ENCODE measurements at regions not wholly inside any gene's neighbourhood (a gene's known extent, or its start where the extent isn't known, plus 50 kb on each side); places are given as distances from the start of the nearest gene placed in this dataset.

- TF ChIP-seq, protein P1, sequence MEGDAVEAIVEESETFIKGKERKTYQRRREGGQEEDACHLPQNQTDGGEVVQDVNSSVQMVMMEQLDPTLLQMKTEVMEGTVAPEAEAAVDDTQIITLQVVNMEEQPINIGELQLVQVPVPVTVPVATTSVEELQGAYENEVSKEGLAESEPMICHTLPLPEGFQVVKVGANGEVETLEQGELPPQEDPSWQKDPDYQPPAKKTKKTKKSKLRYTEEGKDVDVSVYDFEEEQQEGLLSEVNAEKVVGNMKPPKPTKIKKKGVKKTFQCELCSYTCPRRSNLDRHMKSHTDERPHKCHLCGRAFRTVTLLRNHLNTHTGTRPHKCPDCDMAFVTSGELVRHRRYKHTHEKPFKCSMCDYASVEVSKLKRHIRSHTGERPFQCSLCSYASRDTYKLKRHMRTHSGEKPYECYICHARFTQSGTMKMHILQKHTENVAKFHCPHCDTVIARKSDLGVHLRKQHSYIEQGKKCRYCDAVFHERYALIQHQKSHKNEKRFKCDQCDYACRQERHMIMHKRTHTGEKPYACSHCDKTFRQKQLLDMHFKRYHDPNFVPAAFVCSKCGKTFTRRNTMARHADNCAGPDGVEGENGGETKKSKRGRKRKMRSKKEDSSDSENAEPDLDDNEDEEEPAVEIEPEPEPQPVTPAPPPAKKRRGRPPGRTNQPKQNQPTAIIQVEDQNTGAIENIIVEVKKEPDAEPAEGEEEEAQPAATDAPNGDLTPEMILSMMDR (IDR thresholded peaks at IDR 0.05), result no peak
- TF ChIP-seq POLR2A (IDR thresholded peaks at IDR 0.05), result no peak
- no peak for DNase-seq
- Histone ChIP-seq H3K36me3 (no peaks in the 10 kb centered on the region), H3K27me3 (no peaks in the 10 kb centered on the region), H3K9me3 (peaks cover 0 to 5% (median 0%) of the 10 kb centered on the region in 3 donors), H3K4me1 (peaks cover 0 to 18% (median 0%) of the 10 kb centered on the region in 3 donors), H3K4me3 (no peak overlapping the region), H3K27ac (no peak overlapping the region)
- intact Hi-C loops (cut with DNase I), result no loop called here
Measured at GRCh38 chr1:113320272-113320671, 70.0 kb upstream of the MAGI3 start.

- WGBS, 2 donors, result 34 to 38% methylated on average over 3 of the region's 3 CpGs
- H3K27ac ChIP-seq, result no peak overlapping the region
- no peaks in the 10 kb centered on the region for H3K27me3 ChIP-seq
- H3K36me3 ChIP-seq, result no peaks in the 10 kb centered on the region
- H3K9me3 ChIP-seq, result peaks cover 0 to 5% (median 0%) of the 10 kb centered on the region in 3 donors
- intact Hi-C loops (cut with DNase I), result no loop called here
- TF ChIP-seq, protein P1 (IDR thresholded peaks at IDR 0.05), result no peak
- no peak for TF ChIP-seq POLR2A (IDR thresholded peaks at IDR 0.05)
- no peak overlapping the region for H3K4me3 ChIP-seq
- DNase-seq, result no peak
- H3K4me1 ChIP-seq, result peaks cover 0 to 18% (median 0%) of the 10 kb centered on the region in 3 donors
Measured at GRCh38 chr1:113320972-113321680, 69.2 kb upstream of the MAGI3 start.

DNA sequence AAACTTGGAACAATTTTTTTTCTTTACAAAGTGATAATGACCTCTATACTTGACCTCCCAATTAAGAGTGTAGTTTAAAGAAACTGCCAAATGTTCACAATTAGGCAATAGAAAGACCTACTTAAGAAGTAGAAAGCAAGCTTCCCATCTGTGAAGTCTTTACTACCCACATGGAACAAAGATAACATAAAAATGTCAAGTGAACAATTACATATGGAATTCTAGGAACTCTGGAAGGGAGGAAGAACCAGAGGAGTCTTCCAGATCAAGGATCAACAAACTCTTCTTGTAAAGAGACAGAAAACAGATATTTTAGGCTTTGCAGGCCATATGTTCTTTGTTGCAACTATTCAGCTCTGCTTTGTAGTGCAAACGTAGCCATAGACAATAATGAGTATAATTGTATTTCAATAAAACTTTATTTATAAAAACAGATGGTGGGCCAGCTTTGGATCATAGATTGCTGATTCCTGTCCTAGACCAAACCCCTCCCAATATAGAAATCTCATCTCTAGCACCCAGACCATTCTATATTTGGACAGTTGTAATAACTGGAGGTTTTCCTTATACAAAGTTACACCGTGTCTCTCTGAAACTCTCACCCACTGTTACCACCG is 68.4 kb upstream of the MAGI3 start:
- TF ChIP-seq POLR2A (IDR thresholded peaks at IDR 0.05), result no peak
- TF ChIP-seq, protein P1 (IDR thresholded peaks at IDR 0.05), result no peak
- no peaks in the 10 kb centered on the region for H3K36me3 ChIP-seq
- intact Hi-C loops (cut with DNase I), result no loop called here
- no peak overlapping the region for H3K27ac ChIP-seq
- no peaks in the 10 kb centered on the region for H3K27me3 ChIP-seq
- peaks cover 0 to 18% (median 0%) of the 10 kb centered on the region in 3 donors for H3K4me1 ChIP-seq
- H3K9me3 ChIP-seq, result peaks cover 0 to 5% (median 0%) of the 10 kb centered on the region in 3 donors
- no peak for DNase-seq
- H3K4me3 ChIP-seq, result no peak overlapping the region
- 83 to 86% methylated on average over 3 of the region's 3 CpGs for WGBS, 2 donors

DNA sequence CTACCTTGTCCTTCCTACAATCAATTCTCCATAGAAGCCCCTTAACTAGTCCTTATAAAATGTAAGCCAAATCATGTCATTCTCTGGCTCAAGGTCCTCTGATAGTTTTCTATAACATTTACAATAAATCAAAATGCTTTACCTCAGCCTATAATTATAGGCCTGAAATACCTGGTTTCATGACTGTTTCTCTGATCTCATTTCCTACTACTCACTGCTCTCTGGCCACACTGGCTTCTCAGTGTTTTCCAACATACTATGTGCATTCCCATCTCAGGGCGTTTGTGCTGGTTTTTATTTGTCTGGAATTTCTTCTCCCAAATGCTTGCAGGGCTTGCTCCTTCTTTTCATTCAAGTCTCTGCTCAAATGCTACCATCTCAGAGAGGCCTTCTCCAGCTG is 67.9 kb upstream of the MAGI3 start:
- no peaks in the 10 kb centered on the region for H3K36me3 ChIP-seq
- 73 to 89% methylated on average over 1 of the region's 1 CpG for WGBS, 2 donors
- H3K4me3 ChIP-seq, result no peak overlapping the region
- peaks cover 0 to 4% (median 0%) of the 10 kb centered on the region in 3 donors for H3K9me3 ChIP-seq
- no peak for TF ChIP-seq POLR2A (IDR thresholded peaks at IDR 0.05)
- TF ChIP-seq, protein P1 (IDR thresholded peaks at IDR 0.05), result no peak
- DNase-seq, result no peak
- no peaks in the 10 kb centered on the region for H3K27me3 ChIP-seq
- no peak overlapping the region for H3K27ac ChIP-seq
- H3K4me1 ChIP-seq, result peaks cover 0 to 24% (median 0%) of the 10 kb centered on the region in 3 donors
- intact Hi-C loops (cut with DNase I), result no loop called here

- no peaks in the 10 kb centered on the region for H3K9me3 ChIP-seq
- no peak overlapping the region for H3K4me3 ChIP-seq
- intact Hi-C loops (cut with DNase I), result no loop called here
- no peak overlapping the region for H3K27ac ChIP-seq
- TF ChIP-seq, protein P1 (IDR thresholded peaks at IDR 0.05), result no peak
- no peak for TF ChIP-seq POLR2A (IDR thresholded peaks at IDR 0.05)
- no peaks in the 10 kb centered on the region for H3K36me3 ChIP-seq
- H3K27me3 ChIP-seq, result no peaks in the 10 kb centered on the region
- H3K4me1 ChIP-seq, result peaks cover 0 to 25% (median 0%) of the 10 kb centered on the region in 3 donors
- DNase-seq, result no peak
- WGBS, 2 donors, result 24 to 25% methylated on average over 3 of the region's 3 CpGs
Measured at GRCh38 chr1:113325022-113325421, 65.3 kb upstream of the MAGI3 start.

All from esophagus squamous epithelium (tissue), 5 donors.